HUES64 (cell line): ENCODE measurements at regions not wholly inside any gene's neighbourhood (a gene's known extent, or its start where the extent isn't known, plus 50 kb on each side); places are given as distances from the start of the nearest gene placed in this dataset.

Experiments
- H3K27ac ChIP-seq: 2 replicates; pipeline ENCODE4 v1.7.0; 2013; ENCODE audit warnings: low read depth, low read length, inconsistent platforms
- H3K27me3 ChIP-seq: 2 replicates; pipeline ENCODE4 v1.6.1; 2013; ENCODE audit warnings: mild to moderate bottlenecking, low read length; ENCODE audit not compliant: insufficient read depth
- H3K36me3 ChIP-seq: 2 replicates; pipeline ENCODE4 v1.6.1; 2013; ENCODE audit warnings: mild to moderate bottlenecking, low read length; ENCODE audit not compliant: insufficient read depth
- H3K4me1 ChIP-seq: 2 replicates; pipeline ENCODE4 v1.6.1; 2013; ENCODE audit warnings: mild to moderate bottlenecking, low read length, moderate library complexity; ENCODE audit not compliant: insufficient read depth
- H3K4me3 ChIP-seq: 2 replicates; pipeline ENCODE4 v1.5.1; 2013; ENCODE audit warnings: mild to moderate bottlenecking, low read length, moderate library complexity
- H3K9ac ChIP-seq: 2 replicates; pipeline ENCODE4 v1.6.1; 2013; ENCODE audit warnings: mild to moderate bottlenecking, low read depth, low read length
- H3K9me3 ChIP-seq: 2 replicates; pipeline ENCODE4 v1.6.1; 2013; ENCODE audit warnings: low read depth, low read length; ENCODE audit not compliant: insufficient read depth
- WGBS: fragments of 150-250, 120-280 bp; methylation state at CpG from one replicate; pipeline ENCODE4 v1.1.7; 2013; ENCODE audit warnings: missing lambda C conversion rate; 5-methylcytosine and 5-hydroxymethylcytosine counted together

- Histone ChIP-seq H3K36me3 (no peaks in the 10 kb centered on the region), H3K27ac (no peak overlapping the region), H3K9ac (no peak overlapping the region), H3K27me3 (no peaks in the 10 kb centered on the region), H3K4me3 (no peak overlapping the region), H3K9me3 (no peaks in the 10 kb centered on the region), H3K4me1 (no peaks in the 10 kb centered on the region)
- 75% methylated on average over 15 of the region's 15 CpGs for WGBS
Measured at GRCh38 chr13:44191504-44192171, 182.0 kb upstream of the SERP2 start.

- Histone ChIP-seq H3K36me3 (no peaks in the 10 kb centered on the region), H3K9me3 (no peaks in the 10 kb centered on the region), H3K27ac (no peak overlapping the region), H3K27me3 (no peaks in the 10 kb centered on the region), H3K9ac (no peak overlapping the region), H3K4me3 (no peak overlapping the region), H3K4me1 (no peaks in the 10 kb centered on the region)
- WGBS: 90% methylated on average over 3 of the region's 3 CpGs
Measured at GRCh38 chr13:44193731-44194130, 179.9 kb upstream of the SERP2 start.

- no peaks in the 10 kb centered on the region for H3K4me1 ChIP-seq
- H3K27ac ChIP-seq: no peak overlapping the region
- no peaks in the 10 kb centered on the region for H3K9me3 ChIP-seq
- H3K9ac ChIP-seq: no peak overlapping the region
- no peaks in the 10 kb centered on the region for H3K27me3 ChIP-seq
- WGBS: 86% methylated on average over 3 of the region's 3 CpGs
- no peak overlapping the region for H3K4me3 ChIP-seq
- H3K36me3 ChIP-seq: no peaks in the 10 kb centered on the region
Measured at GRCh38 chr13:44195245-44195644, 178.4 kb upstream of the SERP2 start.

GRCh38 chr13:44196196-44196751, 177.3 kb upstream of the SERP2 start:
- Histone ChIP-seq H3K4me1 (no peaks in the 10 kb centered on the region), H3K27ac (no peak overlapping the region), H3K9ac (no peak overlapping the region), H3K4me3 (no peak overlapping the region), H3K9me3 (no peaks in the 10 kb centered on the region), H3K27me3 (no peaks in the 10 kb centered on the region), H3K36me3 (no peaks in the 10 kb centered on the region)
- WGBS: 97% methylated on average over 1 of the region's 1 CpG

- no peaks in the 10 kb centered on the region for H3K4me1 ChIP-seq
- H3K27ac ChIP-seq: no peak overlapping the region
- H3K27me3 ChIP-seq: no peaks in the 10 kb centered on the region
- no peaks in the 10 kb centered on the region for H3K36me3 ChIP-seq
- H3K9ac ChIP-seq: no peak overlapping the region
- 96% methylated on average over 1 of the region's 1 CpG for WGBS
- no peak overlapping the region for H3K4me3 ChIP-seq
- no peaks in the 10 kb centered on the region for H3K9me3 ChIP-seq
Measured at GRCh38 chr13:44197791-44198770, 175.5 kb upstream of the SERP2 start.

- Histone ChIP-seq H3K9ac (no peak overlapping the region), H3K9me3 (no peaks in the 10 kb centered on the region), H3K36me3 (no peaks in the 10 kb centered on the region), H3K27ac (no peak overlapping the region), H3K4me1 (no peaks in the 10 kb centered on the region), H3K27me3 (no peaks in the 10 kb centered on the region), H3K4me3 (no peak overlapping the region)
- 76% methylated on average over 2 of the region's 3 CpGs for WGBS
Measured at GRCh38 chr13:44198826-44199225, 174.8 kb upstream of the SERP2 start.

- no peak overlapping the region for H3K27ac ChIP-seq
- no peaks in the 10 kb centered on the region for H3K36me3 ChIP-seq
- no peaks in the 10 kb centered on the region for H3K27me3 ChIP-seq
- H3K4me3 ChIP-seq: no peak overlapping the region
- no peaks in the 10 kb centered on the region for H3K9me3 ChIP-seq
- no peaks in the 10 kb centered on the region for H3K4me1 ChIP-seq
- H3K9ac ChIP-seq: no peak overlapping the region
- 86% methylated on average over 2 of the region's 2 CpGs for WGBS
Measured at GRCh38 chr13:44199627-44200207, 173.9 kb upstream of the SERP2 start.

- no peaks in the 10 kb centered on the region for H3K4me1 ChIP-seq
- no peak overlapping the region for H3K4me3 ChIP-seq
- H3K36me3 ChIP-seq: no peaks in the 10 kb centered on the region
- no peak overlapping the region for H3K9ac ChIP-seq
- 92% methylated on average over 3 of the region's 3 CpGs for WGBS
- H3K27ac ChIP-seq: no peak overlapping the region
- no peaks in the 10 kb centered on the region for H3K27me3 ChIP-seq
- peaks cover 7% of the 10 kb centered on the region; the same call in 1 of the 2 replicates for H3K9me3 ChIP-seq
Measured at GRCh38 chr13:44206434-44206833, 167.2 kb upstream of the SERP2 start.

GRCh38 chr13:44207476-44207875, 166.1 kb upstream of the SERP2 start:
- 89% methylated on average over 2 of the region's 2 CpGs for WGBS
- Histone ChIP-seq H3K9ac (no peak overlapping the region), H3K27me3 (no peaks in the 10 kb centered on the region), H3K36me3 (no peaks in the 10 kb centered on the region), H3K4me3 (no peak overlapping the region), H3K9me3 (peaks cover 7% of the 10 kb centered on the region; the same call in 1 of the 2 replicates), H3K27ac (no peak overlapping the region), H3K4me1 (no peaks in the 10 kb centered on the region)

- H3K27me3 ChIP-seq: no peaks in the 10 kb centered on the region
- peaks cover 7% of the 10 kb centered on the region; the same call in 1 of the 2 replicates for H3K9me3 ChIP-seq
- H3K4me1 ChIP-seq: no peaks in the 10 kb centered on the region
- no peaks in the 10 kb centered on the region for H3K36me3 ChIP-seq
- H3K9ac ChIP-seq: no peak overlapping the region
- H3K27ac ChIP-seq: no peak overlapping the region
- no peak overlapping the region for H3K4me3 ChIP-seq
- WGBS: 91% methylated on average over 1 of the region's 2 CpGs
Measured at GRCh38 chr13:44210525-44210924, 163.1 kb upstream of the SERP2 start.

GRCh38 chr13:44211286-44211685, 162.3 kb upstream of the SERP2 start:
- Histone ChIP-seq H3K36me3 (no peaks in the 10 kb centered on the region), H3K27me3 (no peaks in the 10 kb centered on the region), H3K9me3 (0 out of 2 replicates have a peak, but pooled peaks cover 2% of the 10 kb centered on the region), H3K9ac (no peak overlapping the region), H3K4me1 (no peaks in the 10 kb centered on the region), H3K4me3 (no peak overlapping the region), H3K27ac (no peak overlapping the region)
- 86% methylated on average over 4 of the region's 4 CpGs for WGBS
